ENCODE measurements at regions not wholly inside any gene's neighbourhood (a gene's known extent, or its start where the extent isn't known, plus 50 kb on each side); places are given as distances from the start of the nearest gene placed in this dataset.

- H3K36me3 ChIP-seq (replicated peaks in 1 of 2; ENCODE audit: control insufficient read depth in 1 of 2, insufficient read depth in 2 of 2, low read length in 2 of 2): no peaks in the 10 kb centered on the region
- H3K9me3 ChIP-seq (ENCODE audit: low read length): peaks cover 80% of the 10 kb centered on the region
- no peak for ATAC-seq
- H3K27ac ChIP-seq (ENCODE audit: extremely low read length, insufficient read depth, low read length): no peak overlapping the region
- no peak for DNase-seq (ENCODE audit: low spot score)
- ChIA-PET POLR2A (no interaction called here), CTCF (ENCODE audit: low intra/inter-chr PET ratio, low total read pairs) (no interaction called here)
- intact Hi-C loops (cut with micrococcal nuclease; ENCODE audit: unreplicated experiment) (no loop called here), in situ Hi-C loops (cut with HindIII; ENCODE audit: extremely low pct_ligation_motif_present, low pct_unique_long_range_greater_than_20kb) (no loop called here)
- no peak overlapping the region for H3K4me3 ChIP-seq (replicated peaks in 1 of 3; ENCODE audit: insufficient read depth in 1 of 3, low read depth in 2 of 3, low read length in 3 of 3)
- H3K9ac ChIP-seq (ENCODE audit: insufficient read depth, low read depth, low read length): no peak overlapping the region
- TF ChIP-seq RERE (CRISPR knock-in tag; IDR thresholded peaks at IDR 0.05; ENCODE audit: low read depth): no peak
- TF ChIP-seq ZNF724P (CRISPR knock-in tag; IDR thresholded peaks at IDR 0.05; ENCODE audit: borderline replicate concordance): no peak
- TF ChIP-seq ASH2L (IDR thresholded peaks at IDR 0.05; ENCODE audit: insufficient read length, low read depth, low read length): no peak
- no peak for TF ChIP-seq MATR3 (CRISPR knock-in tag; IDR thresholded peaks at IDR 0.05)
- no peak for TF ChIP-seq ZNF292 (CRISPR knock-in tag; IDR thresholded peaks at IDR 0.05; ENCODE audit: borderline replicate concordance, low read depth)
- no peak for TF ChIP-seq ZNF691 (CRISPR knock-in tag; IDR thresholded peaks at IDR 0.05; ENCODE audit: borderline replicate concordance, low read depth)
- no peak for TF ChIP-seq ZFP36 (IDR thresholded peaks at IDR 0.05; ENCODE audit: borderline replicate concordance, low read depth, low read length, partially characterized antibody)
- TF ChIP-seq ZNF616 (CRISPR knock-in tag; IDR thresholded peaks at IDR 0.05; ENCODE audit: low read depth): no peak
- TF ChIP-seq MYPOP (CRISPR knock-in tag; IDR thresholded peaks at IDR 0.05): no peak
- TF ChIP-seq HOXD1 (CRISPR knock-in tag; IDR thresholded peaks at IDR 0.05): no peak
- TF ChIP-seq ZMYM2 (CRISPR knock-in tag; IDR thresholded peaks at IDR 0.05): no peak
- no peak for TF ChIP-seq ZNF761 (CRISPR knock-in tag; conservative IDR thresholded peaks at IDR 0.05)
- no peak for TF ChIP-seq ATF1 (CRISPR knock-in tag; IDR thresholded peaks at IDR 0.05)
- BruUV-seq (replicated peaks): no TSS peak
- H2AFZ ChIP-seq (ENCODE audit: low read length): no peak overlapping the region
- under 1% methylated on average over 2 of the region's 2 CpGs for WGBS (ENCODE audit: low lambda C conversion rate)
- H4K20me1 ChIP-seq (ENCODE audit: insufficient read depth, low read length): no peaks in the 10 kb centered on the region
- H3K27me3 ChIP-seq (ENCODE audit: control insufficient read depth in 1 of 2, insufficient read depth in 2 of 2, low read length in 2 of 2): no peaks in the 10 kb centered on the region
- FAIRE-seq: no peak
- no peaks in the 10 kb centered on the region for H3K4me1 ChIP-seq (ENCODE audit: insufficient read depth, low read length)
- no peaks in the 10 kb centered on the region for H3K79me2 ChIP-seq (ENCODE audit: insufficient read depth, low read length)
- no peak overlapping the region for H3K4me2 ChIP-seq (ENCODE audit: low read depth, low read length)
Measured at GRCh38 chr6:23250556-23250955, 681.2 kb downstream of the HDGFL1 start.

All from HepG2 (cell line).